Activated CD4-positive, alpha-beta T cell treated with anti-CD3 and anti-CD28 coated beads, Interleukin-10, Interleukin-2, amounts not matched to agents 100 ng/mL and 50 ng/mL, durations not matched to agents 16 hours and 8 hours (primary cell): ENCODE measurements at regions not wholly inside any gene's neighbourhood (a gene's known extent, or its start where the extent isn't known, plus 50 kb on each side); places are given as distances from the start of the nearest gene placed in this dataset.

Source experiments
- DNase-seq: peaks from one replicate; pipeline ENCODE4 v3.0.0-alpha.2; 2020

DNA sequence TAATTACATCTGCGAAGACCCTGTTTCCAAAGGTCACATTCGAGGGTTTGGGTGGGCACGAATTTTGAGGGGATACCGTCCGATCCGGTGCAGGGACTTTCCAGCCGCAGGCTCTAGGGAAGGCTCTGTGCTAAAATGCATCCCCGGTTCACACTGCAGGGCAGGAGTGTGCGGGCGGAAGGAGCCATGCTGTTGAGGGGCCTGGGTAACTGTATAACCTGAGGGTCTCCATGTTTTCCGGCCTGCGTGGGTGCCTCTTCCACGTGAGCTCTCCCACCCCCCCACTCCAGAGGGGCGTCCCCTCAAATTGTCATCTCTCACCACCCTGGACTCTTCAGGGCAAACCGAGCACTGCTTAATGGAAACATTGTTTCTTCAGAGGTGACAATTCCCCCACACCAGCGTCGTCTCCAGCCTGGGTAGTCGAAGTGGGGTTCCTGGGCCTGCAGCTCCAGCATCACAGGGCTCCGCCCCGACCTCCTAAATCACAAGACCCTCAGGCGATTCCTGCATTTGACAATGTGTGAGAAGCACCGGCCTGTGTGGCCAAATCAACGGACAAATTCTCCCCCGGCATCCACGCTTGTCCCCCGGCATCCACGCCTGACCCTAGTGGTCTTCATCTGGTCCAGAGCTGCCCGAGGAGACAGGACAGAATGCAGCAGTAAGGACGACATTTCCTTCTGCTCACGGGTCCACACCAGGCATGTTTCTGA lies 51.2 kb downstream of the FOXL3 start:
- no peak for DNase-seq

DNA sequence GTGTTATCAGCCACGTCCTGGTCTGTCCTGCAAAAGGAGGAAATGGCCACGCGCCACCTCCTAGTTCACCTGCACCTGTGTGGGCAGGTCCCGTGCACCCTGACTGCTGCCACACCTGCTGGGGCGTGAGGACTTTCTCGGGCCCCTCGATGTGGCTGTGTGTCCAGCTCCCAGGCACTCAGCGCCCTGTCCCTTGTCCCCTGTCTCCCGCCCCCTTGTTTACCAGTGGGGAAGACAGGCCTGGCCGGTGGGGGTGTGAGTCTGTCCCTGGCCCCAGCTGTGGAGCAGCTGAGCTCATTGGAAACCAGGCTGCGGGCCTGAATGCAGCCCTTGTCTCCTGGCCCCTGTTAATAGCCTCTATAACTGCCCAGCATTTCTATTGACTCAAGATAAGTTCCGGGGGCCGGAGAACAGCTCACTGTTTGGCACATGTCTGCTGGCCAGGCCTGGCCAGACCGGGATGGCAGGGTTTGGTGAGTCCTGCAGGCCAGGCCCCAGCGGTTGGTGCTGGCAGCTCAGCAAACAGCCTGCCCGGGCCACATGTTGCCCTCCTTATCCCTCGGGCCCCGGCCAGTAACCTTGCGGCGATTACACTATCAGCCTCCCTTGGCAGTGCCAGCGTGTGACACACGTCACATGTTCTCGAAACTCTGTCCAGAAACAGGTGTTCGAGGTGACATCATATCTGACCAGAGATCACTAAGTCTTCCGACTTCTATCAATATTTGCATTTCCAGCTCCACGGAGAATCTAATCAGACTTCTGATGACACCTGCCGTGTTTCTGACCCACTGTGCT lies 52.1 kb downstream of the FOXL3 start:
- no peak for DNase-seq

DNA sequence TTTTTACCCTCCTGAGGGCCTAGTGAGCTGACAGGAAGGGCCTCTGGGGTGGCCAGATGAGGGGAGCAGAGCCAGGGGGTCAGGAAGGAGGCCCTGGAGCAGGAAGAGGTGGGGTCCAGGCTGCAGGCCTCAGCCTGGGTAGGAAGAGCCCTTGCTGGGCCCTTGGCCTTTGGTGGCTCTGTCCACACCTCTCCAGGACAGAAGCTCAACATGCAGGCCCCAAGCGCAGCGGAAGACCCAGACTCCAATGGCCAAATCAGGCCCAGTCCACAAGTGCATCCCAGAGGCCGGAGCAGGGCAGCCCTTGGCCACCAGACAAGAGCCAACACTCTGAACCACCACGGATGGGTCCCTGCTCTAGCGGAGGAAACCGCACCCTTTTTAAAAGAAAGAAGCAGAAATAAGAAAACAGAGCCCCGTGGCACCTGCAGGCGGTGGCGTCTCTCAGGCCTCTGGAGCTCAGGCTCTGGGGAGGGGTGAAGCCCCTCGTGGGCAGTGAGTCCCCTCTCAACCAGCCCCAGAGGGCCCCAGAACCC lies 52.8 kb downstream of the FOXL3 start:
- DNase-seq, result no peak

DNA sequence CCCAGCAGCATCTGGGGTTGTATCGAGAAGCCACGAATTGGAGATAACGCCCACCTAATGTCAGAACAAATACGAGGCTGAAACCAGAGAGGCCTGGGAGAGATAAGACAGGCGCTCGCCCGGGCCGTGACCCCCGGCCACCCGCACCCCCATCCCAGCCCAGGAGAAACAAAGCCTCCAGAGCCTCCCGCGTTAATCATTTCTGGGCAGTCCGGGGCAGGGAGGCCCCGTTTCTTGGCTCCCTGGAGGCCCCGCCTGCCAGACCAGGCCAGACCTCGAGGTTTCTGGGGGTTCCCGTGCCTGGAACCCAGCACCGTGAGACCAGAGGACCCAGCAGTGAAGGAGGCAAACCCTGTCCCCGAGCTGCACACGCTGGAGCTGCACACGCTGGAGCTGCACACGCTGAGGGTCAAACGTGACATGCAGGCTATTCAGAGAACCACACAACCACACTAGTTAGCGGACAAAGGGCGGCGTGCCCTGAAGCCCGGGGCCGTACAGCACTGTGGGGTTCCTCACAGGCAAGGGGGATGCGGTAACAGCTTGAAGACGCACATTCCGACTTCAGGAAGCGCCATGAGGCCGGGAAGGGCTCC lies 53.4 kb downstream of the FOXL3 start:
- DNase-seq, result no peak

DNA sequence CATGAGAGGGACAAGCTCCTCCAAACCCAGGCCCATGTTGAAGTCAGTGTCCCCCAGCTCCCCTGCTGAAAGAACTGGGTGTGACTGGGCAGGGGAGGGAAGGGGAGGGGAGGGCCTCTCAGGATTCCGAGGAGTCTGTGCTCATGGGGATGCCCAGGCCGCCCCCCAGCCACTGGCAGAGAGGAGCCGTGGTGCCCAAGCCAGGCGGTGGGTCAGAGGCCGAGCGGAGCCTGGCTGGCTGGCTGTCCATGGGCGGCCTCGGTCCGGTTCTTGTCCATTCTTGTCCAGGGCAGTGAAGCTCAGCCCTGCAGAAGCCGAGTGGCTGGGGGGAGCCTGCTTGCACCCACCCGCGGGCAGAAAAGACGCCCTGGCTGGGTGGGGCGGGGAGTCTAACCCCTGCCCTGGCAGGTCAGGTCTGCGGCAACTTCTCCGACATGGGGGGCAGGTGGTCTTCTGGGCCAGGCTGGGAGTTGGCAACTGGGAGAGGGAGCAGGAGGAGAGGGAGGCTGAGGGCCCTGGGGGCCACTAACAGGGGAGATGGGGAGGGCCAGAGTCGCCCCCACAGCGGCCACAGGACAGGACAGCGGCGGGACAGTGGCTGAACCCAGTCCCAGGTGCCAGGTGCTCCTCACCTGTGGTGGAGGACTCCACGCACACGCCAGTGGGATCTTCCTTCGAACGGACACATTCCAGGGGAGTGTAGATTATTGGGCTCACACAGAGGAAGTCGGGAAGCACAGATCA lies 54.1 kb downstream of the FOXL3 start:
- no peak for DNase-seq

DNA sequence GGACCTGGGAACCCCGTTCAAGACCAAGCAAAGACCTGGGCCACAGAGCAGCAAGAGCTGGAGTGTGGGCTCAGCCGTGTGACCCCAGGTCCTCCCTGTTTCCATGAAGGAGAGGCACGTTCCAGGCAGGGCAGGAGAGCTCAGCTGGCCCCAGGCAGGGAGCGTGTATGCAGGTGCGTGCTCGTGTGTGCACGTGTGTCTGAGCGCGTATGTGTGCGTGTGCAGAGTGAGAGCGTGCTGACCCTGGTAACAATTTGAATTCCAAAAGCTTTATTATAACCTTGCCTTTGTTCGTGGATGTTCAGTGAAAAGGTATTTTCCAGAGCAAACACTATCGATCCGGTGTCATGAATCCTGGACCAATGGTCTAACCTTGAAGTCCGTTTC lies 54.6 kb downstream of the FOXL3 start:
- DNase-seq, result no peak

DNA sequence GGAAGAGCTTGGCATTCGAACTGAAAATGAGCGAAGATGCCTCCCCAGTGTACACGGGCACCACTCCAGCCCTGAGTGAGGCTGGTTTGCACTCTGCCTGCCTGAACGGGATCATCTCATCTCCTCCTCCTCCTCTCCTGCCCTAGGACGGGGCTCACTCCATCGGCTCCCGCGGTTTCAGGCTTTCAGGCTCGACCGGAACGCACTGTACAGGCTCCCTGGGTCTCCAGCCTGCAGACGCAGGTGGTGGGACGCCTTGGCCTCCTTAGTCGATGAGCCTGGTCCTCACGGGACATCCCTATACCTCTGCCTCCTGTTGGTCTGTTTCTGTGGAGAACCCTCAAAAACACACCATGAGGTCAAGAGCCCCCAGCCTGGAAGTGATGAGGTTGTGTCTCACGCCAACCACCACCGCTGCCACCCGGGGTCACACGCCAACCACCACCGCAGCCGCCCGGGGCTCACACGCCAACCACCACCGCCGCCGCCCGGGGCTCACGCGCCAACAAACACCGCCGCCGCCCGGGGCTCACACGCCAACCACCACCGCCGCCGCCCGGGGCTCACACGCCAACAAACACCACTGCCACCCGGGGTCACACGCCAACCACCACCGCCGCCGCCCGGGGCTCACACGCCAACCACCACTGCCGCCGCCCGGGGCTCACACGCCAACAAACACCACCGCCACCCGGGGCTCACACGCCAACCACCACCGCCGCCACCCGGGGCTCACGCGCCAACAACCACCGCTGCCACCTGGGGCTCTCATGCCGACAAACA lies 56.3 kb downstream of the FOXL3 start:
- no peak for DNase-seq

DNA sequence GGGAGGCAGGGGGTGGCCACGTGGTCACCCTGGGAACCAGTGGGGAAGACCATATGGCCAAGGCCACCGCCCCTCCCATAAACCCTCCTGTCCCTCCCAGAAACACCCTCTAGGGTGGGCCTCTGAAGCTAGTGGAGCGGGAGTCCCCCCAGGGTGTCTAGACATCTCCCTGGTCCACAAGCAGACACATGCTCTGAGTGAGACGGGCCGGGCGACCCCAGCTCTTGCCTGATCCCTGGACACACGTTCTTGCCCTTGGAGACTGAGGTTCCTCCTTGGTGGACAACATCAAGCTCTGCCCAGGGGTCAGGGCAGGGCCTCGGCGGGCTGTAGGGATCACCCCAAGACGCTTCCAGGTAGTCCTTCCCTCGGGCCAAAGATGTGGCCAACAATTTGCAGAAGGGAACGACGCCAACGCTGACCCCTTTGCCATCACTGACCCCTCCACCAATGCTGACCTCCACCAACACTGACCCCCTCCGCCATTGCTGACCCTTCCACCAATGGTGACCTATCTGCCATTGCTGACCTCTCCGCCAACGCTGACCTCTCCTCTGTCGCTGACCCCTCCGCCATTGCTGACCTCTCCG lies 57.1 kb downstream of the FOXL3 start:
- no peak for DNase-seq

DNA sequence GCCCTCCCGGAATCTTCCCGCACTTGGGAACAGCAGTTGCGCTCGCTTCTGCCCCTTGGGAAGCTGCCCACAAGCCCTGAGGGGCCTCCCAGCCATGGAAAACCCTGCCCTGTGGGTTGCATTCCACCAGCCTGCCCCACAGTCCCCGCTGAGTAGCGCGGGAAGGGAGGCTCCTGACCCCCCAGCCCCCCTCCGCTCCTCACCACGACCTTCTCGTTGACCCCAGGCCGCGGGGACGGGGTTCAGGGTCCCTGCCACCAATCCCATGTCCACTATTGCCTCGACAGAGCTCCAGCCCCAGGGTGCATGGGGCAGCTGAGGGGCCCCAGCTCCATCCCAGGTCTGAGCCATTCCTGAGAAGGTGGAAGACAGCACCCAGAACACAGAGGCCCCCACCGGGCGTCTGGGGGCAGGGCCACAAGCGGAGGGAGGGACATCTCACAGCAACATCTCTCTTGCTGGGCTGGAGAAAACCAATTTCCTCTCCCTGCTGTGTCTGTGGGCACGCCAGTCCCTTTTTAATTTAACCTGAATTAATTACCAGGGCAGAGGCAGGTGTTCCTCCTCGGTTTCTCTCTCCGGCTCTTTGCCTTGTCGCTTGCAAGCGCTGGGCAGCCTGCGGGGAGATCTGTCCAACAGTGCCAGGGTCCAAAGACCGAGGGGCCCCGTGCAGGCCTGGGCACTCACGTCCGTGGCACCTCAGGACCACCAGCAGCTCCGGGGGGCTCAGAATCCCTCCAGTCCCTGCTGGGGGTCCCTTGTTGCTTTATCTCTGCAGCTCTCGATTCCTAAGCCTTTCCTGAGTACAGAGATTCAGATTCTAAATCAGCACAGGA lies 57.9 kb downstream of the FOXL3 start:
- no peak for DNase-seq

DNA sequence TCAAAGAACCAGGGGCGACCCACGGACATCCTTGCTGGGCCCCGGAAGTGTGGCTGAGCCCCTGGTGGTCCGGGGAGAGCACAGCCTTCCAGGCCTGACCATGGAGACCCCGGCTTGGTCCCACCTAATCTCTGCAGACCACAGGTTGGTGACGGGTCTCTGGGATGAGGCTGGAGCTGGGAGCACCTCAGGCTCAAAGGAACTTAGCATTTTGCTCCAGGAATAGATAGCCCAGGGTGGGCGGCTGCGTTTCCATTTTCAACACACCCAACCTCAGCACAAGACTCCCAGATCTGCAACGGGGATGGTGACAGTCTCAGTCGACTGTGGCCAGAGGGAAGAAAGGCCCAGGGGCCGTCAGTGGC lies 58.5 kb downstream of the FOXL3 start:
- DNase-seq, result no peak

DNA sequence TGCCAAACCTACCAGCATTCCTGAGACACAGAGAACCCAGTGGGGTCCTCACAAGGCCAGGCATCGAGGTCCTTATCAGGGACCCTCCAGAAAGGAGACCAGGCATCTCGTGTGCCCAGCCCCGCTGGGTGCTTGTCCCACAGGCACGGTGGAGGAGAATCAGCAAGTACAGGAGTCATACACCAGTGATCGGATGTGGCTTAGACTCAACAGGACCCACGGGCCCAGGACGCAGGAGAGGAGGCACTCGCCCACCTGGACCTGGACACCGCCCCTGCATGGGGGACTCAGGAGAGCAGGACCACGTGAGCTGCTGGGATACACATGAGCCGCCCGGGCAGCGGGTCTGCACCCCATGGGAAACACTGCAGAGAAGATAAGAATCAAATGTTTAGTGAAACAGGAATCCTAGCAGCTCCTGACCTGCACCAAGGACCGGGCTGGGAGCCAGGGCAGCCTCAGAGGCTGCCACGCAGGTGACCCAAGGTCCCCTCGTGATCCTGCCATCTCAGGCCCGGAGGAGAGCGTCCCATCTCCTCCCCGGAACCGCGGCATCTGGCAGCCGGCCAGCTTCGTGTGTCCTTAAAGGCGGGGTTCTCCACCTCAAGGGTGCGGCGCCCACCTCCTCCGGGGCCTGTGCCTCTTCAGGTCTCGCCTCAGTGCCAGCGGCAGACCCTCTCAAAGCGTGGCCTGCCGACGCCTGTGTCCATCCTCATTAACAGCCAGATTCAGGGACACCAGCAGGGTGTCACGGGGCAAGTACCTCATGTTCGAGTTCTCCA lies 59.2 kb downstream of the FOXL3 start:
- DNase-seq, result no peak

DNA sequence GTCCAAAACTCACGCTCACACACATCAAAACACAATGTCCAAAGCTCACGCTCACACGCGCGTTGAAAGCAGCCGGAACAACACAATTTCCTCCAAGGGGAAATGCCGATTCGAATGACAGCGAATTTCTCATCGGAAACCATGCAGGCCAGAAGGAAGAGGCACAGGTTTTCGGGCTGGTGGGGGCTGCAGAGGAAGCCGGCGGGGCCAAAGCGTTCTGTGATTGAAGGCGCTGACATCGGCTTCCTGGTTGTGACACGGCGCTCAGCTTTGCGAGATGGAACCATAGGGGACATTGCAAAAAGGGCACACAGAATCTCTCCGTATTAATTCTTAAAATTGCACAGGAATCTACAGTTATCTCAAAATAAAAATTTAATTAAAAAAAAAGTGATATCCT lies 61.3 kb downstream of the FOXL3 start:
- DNase-seq, result peak; percentile 69

DNA sequence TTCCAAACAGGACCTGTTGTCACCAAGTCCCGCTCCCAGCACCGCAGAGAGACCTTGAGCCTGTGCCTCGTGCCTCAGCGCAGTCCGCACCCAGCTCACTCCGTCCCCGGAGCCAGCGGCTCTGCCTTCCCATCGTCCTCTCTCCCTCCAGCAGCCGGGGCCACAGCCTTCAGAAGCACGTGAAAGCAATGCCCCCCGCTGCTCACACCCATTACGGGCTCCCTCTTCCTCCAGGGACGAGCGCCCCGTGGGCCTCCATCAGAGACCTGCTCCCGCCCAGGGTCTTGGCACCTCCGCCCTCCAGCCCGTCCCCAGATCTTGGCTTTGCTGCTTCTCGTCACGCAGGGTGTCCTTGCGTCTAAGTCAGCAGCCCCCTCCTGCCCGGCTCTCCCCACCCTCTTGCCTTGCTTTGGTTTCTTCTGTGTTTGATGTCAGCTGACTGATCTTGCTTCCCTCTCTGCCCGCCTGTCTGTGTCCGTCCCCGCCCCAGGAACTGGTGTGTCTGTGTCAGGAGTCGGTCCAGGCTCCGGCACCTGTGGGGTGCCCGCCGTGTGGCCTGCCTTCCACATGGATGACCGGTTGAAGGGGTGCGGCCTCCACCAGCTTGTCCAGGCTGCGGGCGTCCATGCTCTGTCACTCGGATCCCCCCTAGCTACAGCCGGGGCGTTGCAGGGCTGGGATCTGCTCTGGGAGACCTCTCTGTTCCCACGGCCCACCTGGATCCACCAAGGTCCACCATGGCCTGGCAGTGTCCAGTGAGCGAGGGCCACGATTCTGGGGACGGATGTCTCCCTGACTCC lies 61.9 kb downstream of the FOXL3 start:
- peak; percentile 36 for DNase-seq

DNA sequence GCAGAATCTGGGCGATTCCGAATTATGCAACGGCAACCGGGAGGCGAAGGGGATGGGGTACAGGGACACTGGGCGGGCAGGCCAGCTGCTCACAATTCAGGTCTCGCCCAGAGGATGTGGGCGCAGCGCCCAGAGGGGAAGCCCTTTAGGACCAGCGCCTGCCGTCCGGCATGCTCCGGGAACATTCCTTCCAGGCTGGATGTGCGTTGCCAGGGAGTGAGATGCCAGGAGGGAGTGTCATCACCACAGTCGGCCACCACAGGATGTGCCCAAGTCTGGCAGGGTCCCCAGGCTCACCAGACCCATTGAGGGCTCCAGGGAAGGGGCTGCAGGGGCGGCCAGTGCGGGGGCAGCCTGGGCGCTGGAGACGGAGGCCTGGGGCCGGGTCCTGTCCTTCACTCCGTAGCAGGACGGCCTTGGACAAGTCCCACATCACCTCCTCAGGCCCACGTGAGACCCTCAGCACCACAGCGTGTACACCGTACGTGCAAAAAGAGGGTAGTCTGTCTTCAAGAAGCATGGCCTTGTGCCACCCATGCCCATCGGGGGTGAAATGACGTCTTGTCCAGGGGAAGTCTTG lies 63.9 kb downstream of the FOXL3 start:
- DNase-seq, result no peak

DNA sequence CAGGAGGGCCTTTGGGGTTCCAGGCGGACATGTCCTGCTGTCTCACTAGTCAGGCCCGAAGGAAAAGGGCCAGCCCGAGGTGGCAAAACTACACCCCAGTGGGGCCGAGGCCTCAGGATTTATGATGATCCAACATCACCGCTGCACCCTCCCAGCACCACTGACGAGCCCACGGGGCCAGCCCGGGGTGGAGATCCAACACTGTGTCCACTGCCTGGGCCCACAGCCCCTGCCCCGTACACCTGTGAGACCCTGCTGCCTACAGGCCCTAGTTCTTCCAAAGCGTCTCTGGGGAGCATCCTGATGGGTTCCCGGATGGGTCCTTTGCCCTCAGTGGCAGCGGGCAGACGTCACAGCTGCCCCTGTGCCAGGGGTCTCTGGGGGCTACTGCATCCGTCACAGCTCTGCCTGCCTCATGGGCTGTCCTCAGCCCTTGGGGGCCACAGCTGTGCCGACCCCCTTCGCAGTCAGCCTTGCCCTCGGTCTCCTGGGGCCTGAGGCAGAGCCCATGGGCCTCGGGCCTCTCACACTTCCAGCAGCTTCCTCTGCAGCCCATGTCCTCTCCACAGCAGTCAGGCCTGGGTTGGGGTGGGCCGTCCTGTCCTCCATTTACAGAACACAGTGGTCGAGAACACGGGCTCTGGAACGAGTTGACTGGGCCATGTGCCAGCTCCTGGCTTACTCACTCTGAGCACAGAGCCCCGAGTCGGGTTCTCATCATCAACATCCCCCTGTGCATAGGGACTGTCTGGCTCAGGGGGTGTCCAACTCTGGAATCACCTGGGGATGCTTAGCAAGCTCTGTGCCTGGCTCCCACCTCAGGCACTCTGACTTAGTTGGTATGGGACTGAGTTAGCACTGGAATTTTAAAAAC lies 64.9 kb downstream of the FOXL3 start:
- no peak for DNase-seq

DNA sequence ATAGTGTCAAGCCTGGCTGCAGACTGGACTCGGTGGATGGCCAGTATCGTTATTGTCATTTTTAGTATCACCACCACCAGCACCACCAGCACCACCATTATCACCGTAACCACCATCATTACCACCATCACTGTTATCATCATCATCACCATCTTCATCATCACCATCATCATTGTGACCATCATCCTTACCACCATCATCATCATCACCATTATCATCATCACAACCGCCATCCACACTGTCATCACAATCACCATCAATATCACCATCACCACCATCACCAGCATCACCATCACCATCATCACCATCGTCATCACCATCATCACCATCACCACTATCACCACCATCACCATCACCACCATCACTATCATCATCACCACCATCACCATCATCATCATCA lies 65.6 kb downstream of the FOXL3 start:
- DNase-seq, result no peak

DNA sequence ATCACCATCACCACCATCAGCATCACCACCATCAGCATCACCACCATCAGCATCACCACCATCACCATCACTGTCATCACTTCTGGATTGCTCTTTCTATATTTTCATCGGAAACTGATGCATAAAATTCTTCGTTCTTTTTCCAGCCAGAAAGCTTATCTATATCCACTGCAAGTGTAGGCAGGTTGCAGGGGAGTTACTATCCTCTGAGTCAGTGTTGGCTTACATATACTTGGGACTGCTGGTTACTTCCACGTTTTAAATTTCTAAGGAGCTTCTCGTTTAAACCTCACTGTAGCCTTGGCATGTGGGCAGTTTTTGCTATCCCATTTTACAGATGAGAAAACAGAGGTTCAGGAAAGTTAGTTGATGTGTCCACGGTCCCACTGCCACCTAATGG lies 66.1 kb downstream of the FOXL3 start:
- no peak for DNase-seq
